ENCODE measurements at regions not wholly inside any gene's neighbourhood (a gene's known extent, or its start where the extent isn't known, plus 50 kb on each side); places are given as distances from the start of the nearest gene placed in this dataset.
A peak's percentile ranks its signal among the peaks of the same experiment; 100 is the strongest.

- DNase-seq (ENCODE audit: low spot score) = no peak
- TF ChIP-seq CTCF (IDR thresholded peaks at IDR 0.05; ENCODE audit: borderline replicate concordance, control extremely low read depth, extremely low read depth, insufficient read depth, missing control alignments) = no peak
- in situ Hi-C loops (cut with MboI; ENCODE audit: low sequenced_read_pairs, unreplicated experiment) = no loop called here
These were observed 57.8 kb upstream of the BCL11B start for GRCh38 chr14:99329711-99330315.

- TF ChIP-seq CTCF (IDR thresholded peaks at IDR 0.05; ENCODE audit: borderline replicate concordance, control extremely low read depth, extremely low read depth, insufficient read depth, missing control alignments) = no peak
- DNase-seq (ENCODE audit: low spot score) = no peak
- in situ Hi-C loops (cut with MboI; ENCODE audit: low sequenced_read_pairs, unreplicated experiment) = no loop called here
These were observed 55.7 kb upstream of the BCL11B start for GRCh38 chr14:99327458-99328250.

- no peak for TF ChIP-seq CTCF (IDR thresholded peaks at IDR 0.05; ENCODE audit: borderline replicate concordance, control extremely low read depth, extremely low read depth, insufficient read depth, missing control alignments)
- in situ Hi-C loops (cut with MboI; ENCODE audit: low sequenced_read_pairs, unreplicated experiment) = no loop called here
- no peak for DNase-seq (ENCODE audit: low spot score)
These were observed 55.1 kb upstream of the BCL11B start for GRCh38 chr14:99327050-99327449.

GRCh38 chr14:99326041-99326710, 54.2 kb upstream of the BCL11B start:
- in situ Hi-C loops (cut with MboI; ENCODE audit: low sequenced_read_pairs, unreplicated experiment) = no loop called here
- no peak for DNase-seq (ENCODE audit: low spot score)
- no peak for TF ChIP-seq CTCF (IDR thresholded peaks at IDR 0.05; ENCODE audit: borderline replicate concordance, control extremely low read depth, extremely low read depth, insufficient read depth, missing control alignments)

- no peak for TF ChIP-seq CTCF (IDR thresholded peaks at IDR 0.05; ENCODE audit: borderline replicate concordance, control extremely low read depth, extremely low read depth, insufficient read depth, missing control alignments)
- in situ Hi-C loops (cut with MboI; ENCODE audit: low sequenced_read_pairs, unreplicated experiment) = no loop called here
- peak; percentile 10 for DNase-seq (ENCODE audit: low spot score)
These were observed 53.6 kb upstream of the BCL11B start for GRCh38 chr14:99325591-99325990.

GRCh38 chr14:99325016-99325415, 53.0 kb upstream of the BCL11B start:
- no peak for TF ChIP-seq CTCF (IDR thresholded peaks at IDR 0.05; ENCODE audit: borderline replicate concordance, control extremely low read depth, extremely low read depth, insufficient read depth, missing control alignments)
- in situ Hi-C loops (cut with MboI; ENCODE audit: low sequenced_read_pairs, unreplicated experiment) = no loop called here
- DNase-seq (ENCODE audit: low spot score) = peak; percentile 8
